SJCRH30 (cell line): ENCODE measurements at regions not wholly inside any gene's neighbourhood (a gene's known extent, or its start where the extent isn't known, plus 50 kb on each side); places are given as distances from the start of the nearest gene placed in this dataset.
"Not testable (repeated sequence)": the region's sequence is repeated elsewhere in the genome, so short reads cannot be mapped to it uniquely, and the experiment has no call there.

ENCODE experiments used
- DNase-seq, 2 experiments: peaks; one replicate each; pipeline ENCODE4 v3.0.0-alpha.2; 2015 to 2020
- H3K27ac ChIP-seq: fragments of 250-450 bp; sonication (Bioruptor Pico); 2 replicates; pipeline ENCODE4 v1.5.1; 2020; ENCODE audit warnings: mild to moderate bottlenecking, moderate library complexity
- H3K27me3 ChIP-seq: fragments of 250-450 bp; sonication (Bioruptor Pico); 2 replicates; pipeline ENCODE4 v1.5.1; 2020; ENCODE audit warnings: mild to moderate bottlenecking, moderate library complexity
- H3K36me3 ChIP-seq: fragments of 250-450 bp; sonication (Bioruptor Pico); 2 replicates; pipeline ENCODE4 v1.5.1; 2020; ENCODE audit warnings: mild to moderate bottlenecking, moderate library complexity
- H3K4me1 ChIP-seq: fragments of 250-450 bp; sonication (Bioruptor Pico); 2 replicates; pipeline ENCODE4 v1.5.1; 2020; ENCODE audit warnings: mild to moderate bottlenecking, moderate library complexity
- H3K4me3 ChIP-seq: fragments of 250-450 bp; sonication (Bioruptor Pico); 2 replicates; pipeline ENCODE4 v1.5.1; 2020; ENCODE audit warnings: mild to moderate bottlenecking, moderate library complexity
- H3K9me3 ChIP-seq: fragments of 250-450 bp; sonication (Bioruptor Pico); replicated peaks from 2 replicates; pipeline ENCODE4 v1.5.1; 2020; ENCODE audit warnings: mild to moderate bottlenecking, moderate library complexity

DNA sequence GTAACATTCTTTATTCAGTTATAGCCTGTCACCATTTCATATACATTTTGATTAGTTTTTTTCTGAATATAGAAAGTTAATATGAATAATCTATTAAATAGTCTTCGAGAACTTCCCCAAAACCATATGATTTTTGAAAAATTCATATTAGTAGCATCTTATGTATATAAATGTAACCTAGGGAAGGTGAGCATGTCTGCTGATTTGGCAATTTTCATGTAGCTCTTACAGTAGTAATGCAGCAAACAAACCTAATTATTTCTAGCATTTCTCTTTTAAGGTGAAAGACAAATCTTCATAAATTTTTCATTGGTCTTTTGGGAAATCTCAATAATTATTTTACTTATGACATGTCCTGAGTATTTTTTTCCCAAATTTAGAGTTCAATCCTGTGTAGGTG is 939.0 kb downstream of the TBC1D32 start:
- Histone ChIP-seq H3K27ac (no peak overlapping the region), H3K9me3 (no peaks in the 10 kb centered on the region), H3K36me3 (no peaks in the 10 kb centered on the region), H3K4me3 (no peak overlapping the region), H3K4me1 (no peaks in the 10 kb centered on the region), H3K27me3 (no peaks in the 10 kb centered on the region)
- no peak for DNase-seq

DNA sequence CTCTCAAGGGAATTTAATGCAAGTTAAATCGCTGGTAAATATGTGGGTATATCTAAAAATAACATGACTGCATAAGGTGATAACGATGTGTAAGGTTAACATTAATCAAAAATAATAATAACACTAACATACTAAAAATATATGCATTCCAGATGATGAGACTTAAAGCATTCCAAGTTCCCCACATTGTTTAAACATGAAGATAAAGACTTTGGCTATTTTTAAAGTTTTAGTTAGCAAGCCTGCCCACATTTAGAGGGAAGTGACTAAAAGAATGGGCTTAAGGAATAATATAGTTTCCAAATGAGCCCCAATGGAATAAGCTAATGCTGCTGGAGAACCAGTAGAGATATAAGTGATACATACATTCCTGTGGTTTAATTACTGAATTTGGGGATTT is 941.3 kb downstream of the TBC1D32 start:
- Histone ChIP-seq H3K36me3 (no peaks in the 10 kb centered on the region), H3K27me3 (no peaks in the 10 kb centered on the region)

DNA sequence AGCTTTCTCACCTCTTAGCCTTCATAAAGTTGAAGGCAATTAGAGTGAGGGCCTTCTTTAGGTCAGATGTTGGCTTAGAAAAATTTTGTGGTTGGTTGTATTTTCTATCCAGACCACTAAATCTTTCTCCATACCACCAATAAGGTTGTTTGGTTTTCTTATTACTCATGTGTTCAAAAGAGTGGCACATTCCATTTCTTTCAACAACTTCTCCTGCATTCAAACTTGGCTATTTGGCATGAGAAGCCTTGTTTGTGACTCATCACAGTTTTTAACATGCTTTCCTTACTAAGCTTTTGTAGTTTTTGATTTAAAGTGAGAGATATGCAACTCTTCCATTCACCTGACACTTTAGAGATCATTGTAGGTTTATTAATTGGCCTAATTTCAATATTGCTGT is 949.6 kb downstream of the TBC1D32 start:
- no peak overlapping the region for H3K27ac ChIP-seq
- no peaks in the 10 kb centered on the region; the same call in 1 of the 2 replicates for H3K9me3 ChIP-seq
- no peaks in the 10 kb centered on the region for H3K27me3 ChIP-seq
- no peak for DNase-seq
- no peaks in the 10 kb centered on the region for H3K36me3 ChIP-seq
- no peak overlapping the region for H3K4me3 ChIP-seq
- H3K4me1 ChIP-seq, result no peaks in the 10 kb centered on the region; the same call in 1 of the 2 replicates

More for the DNA sequence above, 941.3 kb downstream of the TBC1D32 start:
- H3K27ac ChIP-seq, result no peak overlapping the region
- H3K4me3 ChIP-seq, result no peak overlapping the region
- H3K9me3 ChIP-seq, result no peaks in the 10 kb centered on the region
- H3K4me1 ChIP-seq, result no peaks in the 10 kb centered on the region
- no peak for DNase-seq

DNA sequence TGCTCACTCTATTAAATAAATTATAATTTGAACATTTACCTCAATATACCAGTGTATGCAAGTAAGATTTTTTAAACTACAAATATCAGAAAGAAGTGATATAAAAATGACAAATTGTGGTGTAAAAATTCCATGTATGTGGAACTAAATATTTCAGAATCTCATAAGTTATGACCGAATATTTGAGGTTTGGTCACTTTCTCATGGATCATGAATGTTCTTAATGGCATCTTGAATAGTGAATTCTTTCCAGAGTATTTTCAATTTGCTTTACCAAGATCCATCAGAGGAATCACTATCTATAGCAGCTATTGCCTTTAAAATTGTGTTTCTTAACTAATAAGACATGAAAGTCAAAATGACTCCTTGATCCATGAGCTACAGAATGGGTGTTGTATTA is 950.6 kb downstream of the TBC1D32 start:
- no peaks in the 10 kb centered on the region; the same call in 1 of the 2 replicates for H3K4me1 ChIP-seq
- DNase-seq, result no peak
- H3K27ac ChIP-seq, result no peak overlapping the region
- no peaks in the 10 kb centered on the region for H3K27me3 ChIP-seq
- H3K36me3 ChIP-seq, result no peaks in the 10 kb centered on the region
- H3K9me3 ChIP-seq, result no peaks in the 10 kb centered on the region; the same call in 1 of the 2 replicates
- no peak overlapping the region for H3K4me3 ChIP-seq

DNA sequence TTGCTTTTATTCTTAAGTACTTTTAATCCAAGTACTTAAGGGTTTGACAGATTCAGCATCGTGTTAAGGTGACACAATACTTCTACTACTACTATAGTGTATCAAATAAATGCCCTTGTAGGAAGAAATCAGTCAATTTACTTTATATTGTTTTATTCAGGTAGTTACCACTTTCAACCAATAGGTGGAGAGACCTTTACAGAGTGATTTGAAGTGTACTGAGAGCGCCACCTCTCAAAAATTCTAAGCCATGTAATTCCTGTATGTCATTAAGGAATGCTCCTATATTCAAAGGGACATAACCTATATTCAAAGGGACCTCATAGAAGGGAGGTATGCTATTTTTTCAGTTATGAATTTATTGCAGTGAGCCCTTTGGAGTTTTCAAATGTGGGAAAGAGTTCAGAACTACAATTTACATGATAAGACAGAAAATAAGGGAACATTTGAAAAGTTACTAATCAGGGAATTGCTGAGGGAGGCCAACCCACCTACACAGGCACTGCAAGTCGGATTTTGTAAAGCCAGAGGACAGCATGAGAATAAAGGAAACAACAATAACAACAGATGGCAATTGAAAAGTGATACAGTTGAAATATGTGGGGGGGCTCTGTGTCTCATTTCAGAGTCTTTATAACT is 955.6 kb downstream of the TBC1D32 start:
- Histone ChIP-seq H3K4me1 (no peaks in the 10 kb centered on the region), H3K9me3 (no peaks in the 10 kb centered on the region; the same call in 1 of the 2 replicates)
- peak; percentile 4 to 56 for DNase-seq

DNA sequence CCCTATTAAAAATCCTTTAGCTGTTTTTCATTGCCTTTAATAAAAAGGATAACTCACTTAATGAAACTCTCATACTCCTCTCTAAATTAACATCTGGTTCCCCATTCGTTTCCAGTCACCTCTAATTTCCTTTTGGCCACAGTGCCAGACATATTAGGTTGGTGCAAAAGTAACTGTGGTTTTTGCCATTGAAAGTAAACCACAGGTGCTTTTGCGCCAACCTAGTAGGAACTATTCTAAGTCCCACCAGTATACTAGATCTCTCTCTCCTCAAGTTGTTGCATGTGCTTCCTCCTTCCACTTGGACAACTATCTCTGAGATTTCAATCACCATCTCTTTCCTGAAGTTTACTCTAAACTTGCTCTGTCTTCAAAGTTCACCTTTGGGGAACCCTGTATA is 961.1 kb downstream of the TBC1D32 start:
- DNase-seq, result no peak
- Histone ChIP-seq H3K4me1 (no peaks in the 10 kb centered on the region), H3K27ac (no peak overlapping the region), H3K4me3 (no peak overlapping the region), H3K27me3 (no peaks in the 10 kb centered on the region), H3K36me3 (no peaks in the 10 kb centered on the region), H3K9me3 (no peaks in the 10 kb centered on the region)

More for the DNA sequence above, 955.6 kb downstream of the TBC1D32 start:
- Histone ChIP-seq H3K27me3 (no peaks in the 10 kb centered on the region), H3K27ac (no peak overlapping the region), H3K4me3 (no peak overlapping the region), H3K36me3 (no peaks in the 10 kb centered on the region)

DNA sequence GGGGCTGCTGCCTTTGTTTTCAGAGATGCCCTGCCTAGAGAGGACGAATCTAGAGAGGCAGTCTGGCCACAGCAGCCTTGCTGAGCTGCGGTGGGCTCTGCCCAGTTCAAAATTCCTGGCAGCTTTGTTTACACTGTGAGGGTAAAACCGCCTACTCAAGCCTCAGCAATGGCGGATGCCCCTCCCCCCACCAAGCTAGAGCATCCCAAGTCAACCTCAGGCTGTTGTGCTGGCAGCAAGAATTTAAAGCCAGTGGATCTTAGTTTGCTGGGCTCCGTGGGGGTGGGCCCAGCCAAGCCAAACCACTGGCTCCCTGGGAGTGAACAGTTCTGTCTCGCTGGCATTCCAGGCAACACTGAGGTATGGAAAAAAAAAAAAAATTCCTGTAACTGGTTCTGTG is 970.9 kb downstream of the TBC1D32 start:
- Histone ChIP-seq H3K27ac (no peak overlapping the region), H3K36me3 (no peaks in the 10 kb centered on the region), H3K4me1 (no peaks in the 10 kb centered on the region), H3K4me3 (no peak overlapping the region), H3K27me3 (no peaks in the 10 kb centered on the region), H3K9me3 (no peaks in the 10 kb centered on the region; the same call in 1 of the 2 replicates)
- DNase-seq, result peak; percentile 6 to 7

DNA sequence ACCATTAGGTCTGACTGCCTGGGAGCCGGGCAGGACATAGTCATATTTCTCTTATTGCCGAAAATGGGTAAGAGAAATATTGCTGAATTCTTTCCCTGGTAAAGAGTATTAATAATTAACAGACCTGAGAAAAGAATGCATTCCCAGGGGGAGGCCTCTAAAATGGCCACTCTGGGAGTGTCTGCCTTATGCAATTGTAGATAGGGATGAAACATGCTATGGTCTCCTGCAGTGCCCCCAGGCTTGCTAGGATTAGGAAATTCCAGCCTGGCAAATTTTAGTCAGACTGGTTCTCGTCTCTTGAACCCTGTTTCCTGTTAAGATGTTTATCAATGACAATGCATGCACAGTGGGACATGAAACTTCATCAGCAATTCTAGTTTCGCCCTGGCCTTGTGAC is 975.7 kb downstream of the TBC1D32 start:
- not testable (repeated sequence) for H3K36me3 ChIP-seq, DNase-seq, H3K4me1 ChIP-seq, H3K4me3 ChIP-seq, H3K27ac ChIP-seq, H3K9me3 ChIP-seq, H3K27me3 ChIP-seq

DNA sequence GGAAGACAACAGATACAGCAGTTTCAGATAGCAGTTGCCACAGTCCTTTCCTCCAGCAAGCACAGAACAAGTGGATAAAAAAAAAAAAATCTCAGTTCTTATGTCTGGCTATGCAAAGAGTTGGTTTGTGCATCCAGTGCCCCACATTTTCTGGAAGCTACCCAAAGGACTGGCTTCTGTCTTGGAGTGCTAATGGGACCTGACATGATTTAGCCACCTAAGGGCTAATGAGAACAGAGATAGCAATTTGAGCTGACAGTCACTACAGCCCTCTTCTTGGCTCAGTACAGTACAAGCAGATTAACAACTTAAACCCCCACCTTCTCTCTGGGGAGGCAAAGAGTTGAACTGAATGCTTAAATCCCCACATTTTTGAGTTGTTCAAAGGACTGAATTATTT is 976.8 kb downstream of the TBC1D32 start:
- Histone ChIP-seq H3K36me3 (no peaks in the 10 kb centered on the region), H3K4me1 (no peaks in the 10 kb centered on the region), H3K27ac (no peak overlapping the region), H3K4me3 (no peak overlapping the region), H3K27me3 (no peaks in the 10 kb centered on the region), H3K9me3 (no peaks in the 10 kb centered on the region; the same call in 1 of the 2 replicates)
- no peak for DNase-seq

DNA sequence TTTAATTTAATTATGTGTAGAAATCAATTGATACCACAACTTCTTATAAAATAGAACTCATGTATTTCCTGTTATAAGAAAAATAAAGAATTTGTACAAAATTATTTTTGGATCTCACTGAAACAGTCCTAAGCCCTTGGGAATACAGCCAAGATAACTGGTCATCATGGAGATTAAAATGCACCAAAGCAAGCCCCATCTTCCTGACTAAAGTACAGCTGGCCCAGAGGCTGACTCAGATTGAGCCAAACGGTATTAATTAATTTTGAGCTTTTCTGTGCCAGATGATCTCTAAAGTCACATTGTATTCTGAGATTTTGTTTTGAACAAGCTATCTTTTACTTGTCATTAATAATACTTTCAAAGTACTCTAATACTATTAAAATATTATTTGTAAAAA is 978.5 kb downstream of the TBC1D32 start:
- Histone ChIP-seq H3K9me3 (no peaks in the 10 kb centered on the region; the same call in 1 of the 2 replicates), H3K4me1 (no peaks in the 10 kb centered on the region), H3K27me3 (no peaks in the 10 kb centered on the region), H3K4me3 (no peak overlapping the region), H3K36me3 (no peaks in the 10 kb centered on the region), H3K27ac (no peak overlapping the region)
- peak in 1 of 2 experiments; percentile 5 for DNase-seq

DNA sequence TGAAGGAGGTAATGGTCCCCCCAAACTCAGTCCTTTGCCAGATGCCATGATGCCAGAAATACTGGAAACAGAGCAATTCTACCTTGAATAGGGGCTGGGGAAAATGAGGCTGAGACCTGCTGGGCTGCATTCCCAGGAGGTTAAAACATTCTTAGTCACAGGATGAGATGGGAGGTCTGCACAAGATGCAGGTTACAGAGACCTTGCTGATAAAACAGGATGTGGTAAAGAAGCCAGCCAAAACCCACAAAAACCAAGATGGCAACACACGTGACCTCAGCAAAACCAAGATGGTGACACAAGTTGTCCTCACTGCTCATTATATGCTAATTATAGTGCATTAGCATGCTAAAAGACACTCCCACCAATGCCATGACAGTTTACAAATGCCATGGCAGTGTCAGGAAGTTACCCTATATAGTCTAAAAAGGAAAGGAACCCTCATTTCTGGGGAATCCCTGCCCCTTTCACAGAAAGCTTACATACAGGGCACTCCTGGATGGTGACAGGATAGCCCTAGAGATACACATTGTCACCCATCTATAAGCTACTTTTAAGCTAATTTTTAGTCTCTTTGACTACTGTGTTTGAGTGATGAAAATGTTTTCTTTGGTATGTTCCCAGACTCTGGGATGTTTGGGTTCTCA is 979.7 kb downstream of the TBC1D32 start:
- Histone ChIP-seq H3K9me3 (no peaks in the 10 kb centered on the region; the same call in 1 of the 2 replicates), H3K4me1 (no peaks in the 10 kb centered on the region), H3K36me3 (no peaks in the 10 kb centered on the region), H3K4me3 (no peak overlapping the region), H3K27me3 (no peaks in the 10 kb centered on the region), H3K27ac (no peak overlapping the region)
- DNase-seq, result no peak

DNA sequence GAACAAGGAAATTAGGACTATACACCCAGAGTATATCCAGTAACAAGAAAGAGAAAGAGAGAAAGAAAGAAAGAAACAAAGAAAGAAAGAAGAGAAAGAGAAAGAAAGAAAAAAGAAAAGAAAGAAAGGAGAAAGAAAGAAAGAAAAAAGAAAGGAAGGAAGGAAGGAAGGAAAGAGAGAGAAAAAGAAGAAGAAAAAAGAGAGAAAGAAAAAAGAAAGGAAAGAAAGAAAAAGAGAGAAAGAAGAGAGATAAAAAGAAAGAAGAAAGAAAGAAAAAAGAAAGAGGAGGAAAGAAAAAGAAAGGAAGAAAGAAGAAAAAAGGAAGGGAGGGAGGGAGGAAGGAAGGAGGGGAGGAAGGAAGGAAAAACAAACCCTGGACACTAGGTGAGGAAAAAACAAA is 981.8 kb downstream of the TBC1D32 start:
- Histone ChIP-seq H3K27me3 (no peaks in the 10 kb centered on the region), H3K27ac (no peak overlapping the region)

DNA sequence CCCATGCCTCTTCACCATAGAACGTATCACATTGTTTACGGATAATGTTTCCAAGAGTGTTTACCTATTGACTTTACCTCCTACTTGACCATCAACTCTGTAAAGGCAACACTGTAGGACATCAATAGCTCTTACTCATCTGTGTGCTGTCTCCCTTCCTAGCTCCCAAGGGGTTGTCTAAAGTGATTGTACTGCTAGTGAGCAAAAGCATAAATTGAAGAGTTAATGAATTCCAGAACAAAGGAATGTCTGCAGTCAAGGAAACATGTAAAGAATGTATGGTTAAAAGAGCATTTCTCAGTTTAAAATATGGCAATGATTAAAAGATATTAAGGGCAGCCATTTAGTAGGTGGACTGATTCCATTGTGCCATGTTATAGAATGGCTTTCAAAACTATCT is 985.4 kb downstream of the TBC1D32 start:
- Histone ChIP-seq H3K9me3 (no peaks in the 10 kb centered on the region), H3K4me1 (no peaks in the 10 kb centered on the region), H3K4me3 (no peak overlapping the region), H3K27ac (no peak overlapping the region), H3K27me3 (no peaks in the 10 kb centered on the region), H3K36me3 (no peaks in the 10 kb centered on the region)
- DNase-seq, result no peak

More for the DNA sequence above, 981.8 kb downstream of the TBC1D32 start:
- H3K36me3 ChIP-seq, result no peaks in the 10 kb centered on the region
- DNase-seq, result no peak
- no peaks in the 10 kb centered on the region for H3K9me3 ChIP-seq
- no peak overlapping the region for H3K4me3 ChIP-seq
- no peaks in the 10 kb centered on the region for H3K4me1 ChIP-seq

DNA sequence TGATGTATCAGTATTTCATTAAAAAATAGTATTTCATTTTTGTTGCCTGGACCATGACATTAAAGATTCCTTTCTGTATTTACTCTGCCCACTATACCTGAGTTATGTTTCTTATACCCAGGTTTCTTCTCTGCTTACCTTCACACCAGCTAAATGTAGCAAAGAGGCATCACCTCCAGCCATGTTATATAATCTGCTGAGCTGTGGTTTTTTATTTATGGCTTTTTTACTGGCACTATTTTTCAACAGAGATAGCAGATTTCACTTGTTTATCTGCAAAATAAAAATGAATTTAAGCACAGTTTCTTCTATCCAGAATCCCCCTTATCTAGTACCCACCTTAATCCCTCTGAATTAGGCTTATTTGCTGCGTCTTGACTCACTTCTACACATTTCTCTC is 979.0 kb upstream of the MAN1A1 start:
- H3K4me1 ChIP-seq, result no peaks in the 10 kb centered on the region
- DNase-seq, result no peak
- H3K4me3 ChIP-seq, result no peak overlapping the region
- H3K36me3 ChIP-seq, result no peaks in the 10 kb centered on the region
- no peaks in the 10 kb centered on the region for H3K9me3 ChIP-seq
- H3K27ac ChIP-seq, result no peak overlapping the region
- H3K27me3 ChIP-seq, result no peaks in the 10 kb centered on the region

DNA sequence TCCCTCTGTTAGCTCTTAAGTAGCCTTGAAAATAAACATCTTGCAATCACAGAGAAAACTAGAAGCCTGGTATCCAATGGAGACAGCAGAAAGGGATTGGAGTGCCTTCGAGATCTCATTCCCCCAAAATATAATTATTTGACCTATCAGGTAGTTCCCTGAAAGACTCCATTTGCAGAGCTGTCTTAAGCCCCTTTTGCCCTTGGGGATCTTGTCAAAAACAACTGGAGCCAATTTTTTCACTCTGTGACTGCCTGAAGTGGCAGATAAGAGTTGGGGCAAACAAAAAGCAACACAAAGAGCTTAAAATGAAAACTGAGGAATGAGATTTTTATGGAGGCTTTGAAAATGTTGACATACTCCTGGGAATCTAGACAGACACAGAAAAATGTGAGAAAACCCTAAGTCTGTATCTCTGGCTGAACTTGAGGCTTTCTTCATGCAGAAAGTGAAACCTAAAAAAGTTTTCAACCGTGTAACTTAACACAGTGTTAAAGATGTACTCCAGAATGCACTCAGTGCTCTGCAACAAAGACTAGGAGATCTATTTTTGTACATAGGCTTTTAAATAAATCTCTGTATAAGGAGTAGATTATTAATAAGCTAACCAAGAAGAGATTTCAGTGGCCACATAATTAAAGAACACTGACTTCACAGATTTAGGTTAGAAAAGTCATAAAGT is 971.1 kb upstream of the MAN1A1 start:
- DNase-seq, result peak in 1 of 2 experiments; percentile 6

More for the DNA sequence above, 971.1 kb upstream of the MAN1A1 start:
- Histone ChIP-seq H3K9me3 (0 out of 2 replicates have a peak, but pooled peaks cover 3% of the 10 kb centered on the region), H3K27me3 (no peaks in the 10 kb centered on the region), H3K4me3 (no peak overlapping the region), H3K4me1 (no peaks in the 10 kb centered on the region), H3K27ac (no peak overlapping the region), H3K36me3 (no peaks in the 10 kb centered on the region)
